ENCODE measurements at regions not wholly inside any gene's neighbourhood (a gene's known extent, or its start where the extent isn't known, plus 50 kb on each side); places are given as distances from the start of the nearest gene placed in this dataset.

GRCh38 chr1:213397638-213398037 lies 346.6 kb downstream of the RPS6KC1 start:
- H3K27ac ChIP-seq, result no peak overlapping the region
- no peak overlapping the region for H2AFZ ChIP-seq
- no peak for TF ChIP-seq CTCF (IDR thresholded peaks at IDR 0.05; ENCODE audit: poor library complexity)
- TF ChIP-seq EZH2phosphoT487 (IDR thresholded peaks at IDR 0.05; ENCODE audit: low read depth, severe bottlenecking, unreplicated experiment), result no peak
- no peaks in the 10 kb centered on the region for H3K27me3 ChIP-seq
- 89% methylated on average over 7 of the region's 7 CpGs for WGBS (ENCODE audit: low lambda C conversion rate, missing lambda C conversion rate)
- no peak overlapping the region for H3K4me2 ChIP-seq
- H4K20me1 ChIP-seq (ENCODE audit: insufficient read depth, poor library complexity, severe bottlenecking), result no peaks in the 10 kb centered on the region
- no peak for DNase-seq (ENCODE audit: low spot score)
- H3K4me1 ChIP-seq (ENCODE audit: insufficient read depth), result no peaks in the 10 kb centered on the region
- no peaks in the 10 kb centered on the region for H3K9me2 ChIP-seq (replicated peaks; ENCODE audit: insufficient read depth)
- no peaks in the 10 kb centered on the region for H3K9me3 ChIP-seq (ENCODE audit: low read depth)
- H3K36me3 ChIP-seq (replicated peaks; ENCODE audit: insufficient read depth, low read depth), result no peaks in the 10 kb centered on the region
- no peaks in the 10 kb centered on the region for H3K79me2 ChIP-seq
- H3K4me3 ChIP-seq, result no peak overlapping the region

- Histone ChIP-seq H3K27ac (no peak overlapping the region), H3K27me3 (no peaks in the 10 kb centered on the region), H3K36me3 (replicated peaks; ENCODE audit: insufficient read depth, low read depth) (no peaks in the 10 kb centered on the region), H3K4me2 (no peak overlapping the region), H3K4me1 (ENCODE audit: insufficient read depth) (no peaks in the 10 kb centered on the region), H4K20me1 (ENCODE audit: insufficient read depth, poor library complexity, severe bottlenecking) (no peaks in the 10 kb centered on the region), H3K9me2 (replicated peaks; ENCODE audit: insufficient read depth) (no peaks in the 10 kb centered on the region), H3K4me3 (no peak overlapping the region), H2AFZ (no peak overlapping the region), H3K79me2 (no peaks in the 10 kb centered on the region), H3K9me3 (ENCODE audit: low read depth) (no peaks in the 10 kb centered on the region)
- WGBS (ENCODE audit: low lambda C conversion rate, missing lambda C conversion rate), result 67% methylated on average over 10 of the region's 10 CpGs
- no peak for TF ChIP-seq EZH2phosphoT487 (IDR thresholded peaks at IDR 0.05; ENCODE audit: low read depth, severe bottlenecking, unreplicated experiment)
- no peak for TF ChIP-seq CTCF (IDR thresholded peaks at IDR 0.05; ENCODE audit: poor library complexity)
- no peak for TF ChIP-seq EZH2 (IDR thresholded peaks at IDR 0.05; ENCODE audit: borderline replicate concordance)
- DNase-seq (ENCODE audit: low spot score), result no peak
These were observed 348.7 kb downstream of the RPS6KC1 start for GRCh38 chr1:213399695-213400094.

GRCh38 chr1:213409208-213409631 lies 358.2 kb downstream of the RPS6KC1 start:
- H3K27ac ChIP-seq, result no peak overlapping the region
- 87% methylated on average over 5 of the region's 5 CpGs for WGBS (ENCODE audit: low lambda C conversion rate, missing lambda C conversion rate)
- DNase-seq (ENCODE audit: low spot score), result no peak
- no peak overlapping the region for H2AFZ ChIP-seq
- H3K4me2 ChIP-seq, result no peak overlapping the region
- no peaks in the 10 kb centered on the region for H3K79me2 ChIP-seq
- H3K9me2 ChIP-seq (replicated peaks; ENCODE audit: insufficient read depth), result no peaks in the 10 kb centered on the region
- H4K20me1 ChIP-seq (ENCODE audit: insufficient read depth, poor library complexity, severe bottlenecking), result no peaks in the 10 kb centered on the region
- no peak for TF ChIP-seq EZH2phosphoT487 (IDR thresholded peaks at IDR 0.05; ENCODE audit: low read depth, severe bottlenecking, unreplicated experiment)
- TF ChIP-seq CTCF (IDR thresholded peaks at IDR 0.05; ENCODE audit: poor library complexity), result no peak
- no peak for TF ChIP-seq EZH2 (IDR thresholded peaks at IDR 0.05; ENCODE audit: borderline replicate concordance)
- no peaks in the 10 kb centered on the region for H3K9me3 ChIP-seq (ENCODE audit: low read depth)
- H3K27me3 ChIP-seq, result no peaks in the 10 kb centered on the region
- no peaks in the 10 kb centered on the region for H3K4me1 ChIP-seq (ENCODE audit: insufficient read depth)
- no peak overlapping the region for H3K4me3 ChIP-seq
- H3K36me3 ChIP-seq (replicated peaks; ENCODE audit: insufficient read depth, low read depth), result no peaks in the 10 kb centered on the region

- 87% methylated on average over 2 of the region's 2 CpGs for WGBS (ENCODE audit: low lambda C conversion rate, missing lambda C conversion rate)
- Histone ChIP-seq H3K9me3 (ENCODE audit: low read depth) (no peaks in the 10 kb centered on the region), H4K20me1 (ENCODE audit: insufficient read depth, poor library complexity, severe bottlenecking) (no peaks in the 10 kb centered on the region), H3K27me3 (no peaks in the 10 kb centered on the region), H2AFZ (no peak overlapping the region), H3K36me3 (replicated peaks; ENCODE audit: insufficient read depth, low read depth) (no peaks in the 10 kb centered on the region), H3K4me2 (no peak overlapping the region), H3K27ac (no peak overlapping the region), H3K4me1 (ENCODE audit: insufficient read depth) (no peaks in the 10 kb centered on the region), H3K4me3 (no peak overlapping the region), H3K9me2 (replicated peaks; ENCODE audit: insufficient read depth) (no peaks in the 10 kb centered on the region), H3K79me2 (no peaks in the 10 kb centered on the region)
- DNase-seq (ENCODE audit: low spot score), result no peak
- no peak for TF ChIP-seq EZH2 (IDR thresholded peaks at IDR 0.05; ENCODE audit: borderline replicate concordance)
- TF ChIP-seq EZH2phosphoT487 (IDR thresholded peaks at IDR 0.05; ENCODE audit: low read depth, severe bottlenecking, unreplicated experiment), result no peak
- TF ChIP-seq CTCF (IDR thresholded peaks at IDR 0.05; ENCODE audit: poor library complexity), result no peak
These were observed 358.9 kb downstream of the RPS6KC1 start for GRCh38 chr1:213409971-213410370.

Data from hepatocyte (in vitro differentiated cells).